Trophoblast cell (in vitro differentiated cells and primary cell): ENCODE measurements at regions not wholly inside any gene's neighbourhood (a gene's known extent, or its start where the extent isn't known, plus 50 kb on each side); places are given as distances from the start of the nearest gene placed in this dataset.

Source experiments
- DNase-seq, 2 donors: peaks; one replicate each; pipeline ENCODE4 v3.0.0-alpha.2; 2016
- H2AFZ ChIP-seq: 2 replicates; pipeline ENCODE4 v1.6.1; 2013; ENCODE audit warnings: low read length, moderate library complexity, mild to moderate bottlenecking; ENCODE audit not compliant: insufficient read depth, poor library complexity
- H2AK5ac ChIP-seq: 2 replicates; pipeline ENCODE4 v1.6.1; 2013; ENCODE audit warnings: mild to moderate bottlenecking, low read length
- H2BK120ac ChIP-seq: 2 replicates; pipeline ENCODE4 v1.6.1; 2013; ENCODE audit warnings: low read length, mild to moderate bottlenecking, moderate library complexity; ENCODE audit not compliant: insufficient read depth, poor library complexity
- H2BK12ac ChIP-seq: 2 replicates; pipeline ENCODE4 v1.6.1; 2013; ENCODE audit warnings: mild to moderate bottlenecking, low read length, moderate library complexity
- H2BK5ac ChIP-seq: 2 replicates; pipeline ENCODE4 v1.6.1; 2013; ENCODE audit warnings: low read length, low read depth, moderate library complexity, mild to moderate bottlenecking; ENCODE audit not compliant: poor library complexity
- H3K14ac ChIP-seq: 2 replicates; pipeline ENCODE4 v1.6.1; 2013; ENCODE audit warnings: mild to moderate bottlenecking, low read length
- H3K18ac ChIP-seq: 2 replicates; pipeline ENCODE4 v1.6.1; 2013; ENCODE audit warnings: mild to moderate bottlenecking, low read length
- H3K23ac ChIP-seq: 2 replicates; pipeline ENCODE4 v1.6.1; 2013; ENCODE audit warnings: low read length
- H3K27ac ChIP-seq: 2 replicates; pipeline ENCODE4 v1.5.1; 2013; ENCODE audit warnings: low read depth, mild to moderate bottlenecking, inconsistent platforms, low read length, moderate library complexity
- H3K27me3 ChIP-seq: 2 replicates; pipeline ENCODE4 v1.6.1; 2013; ENCODE audit warnings: inconsistent platforms, mild to moderate bottlenecking, low read length, moderate library complexity; ENCODE audit not compliant: insufficient read depth
- H3K36me3 ChIP-seq, 2 experiments: 1 replicate in 1 of 2; 2 replicates in 1 of 2; pipeline ENCODE4 v1.6.1; 2013; ENCODE audit warnings: low read length in 2 of 2, mild to moderate bottlenecking in 2 of 2, moderate library complexity in 1 of 2; ENCODE audit not compliant: insufficient read depth in 2 of 2, control insufficient read depth in 1 of 2
- H3K4ac ChIP-seq: 2 replicates; pipeline ENCODE4 v1.6.1; 2013; ENCODE audit warnings: low read depth, mild to moderate bottlenecking, low read length, moderate library complexity
- H3K4me1 ChIP-seq, 2 experiments: 1 replicate in 1 of 2; 2 replicates in 1 of 2; pipeline ENCODE4 v1.6.1; 2013; ENCODE audit warnings: low read length in 2 of 2, mild to moderate bottlenecking in 2 of 2, moderate library complexity in 1 of 2; ENCODE audit not compliant: insufficient read depth in 2 of 2, control insufficient read depth in 1 of 2
- H3K4me2 ChIP-seq: 2 replicates; pipeline ENCODE4 v1.6.1; 2013; ENCODE audit warnings: inconsistent platforms, mild to moderate bottlenecking, low read length, moderate library complexity
- H3K4me3 ChIP-seq: 2 replicates; pipeline ENCODE4 v1.5.1; 2013; ENCODE audit warnings: mild to moderate bottlenecking, low read depth, low read length, inconsistent platforms
- H3K79me1 ChIP-seq: one replicate; pipeline ENCODE4 v1.6.1; 2013; ENCODE audit warnings: low read length
- H3K79me2 ChIP-seq: 2 replicates; pipeline ENCODE4 v1.6.1; 2013; ENCODE audit warnings: low read length, mild to moderate bottlenecking; ENCODE audit not compliant: control insufficient read depth, insufficient read depth, poor library complexity
- H3K9ac ChIP-seq: 2 replicates; pipeline ENCODE4 v1.6.1; 2013; ENCODE audit warnings: mild to moderate bottlenecking, low read length
- H3K9me3 ChIP-seq: 2 replicates; pipeline ENCODE4 v1.6.1; 2013; ENCODE audit warnings: low read depth, mild to moderate bottlenecking, control low read depth, inconsistent platforms, low read length; ENCODE audit not compliant: insufficient read depth
- H4K12ac ChIP-seq: 2 replicates; pipeline ENCODE4 v1.6.1; 2013; ENCODE audit warnings: low read depth, mild to moderate bottlenecking, low read length, moderate library complexity
- H4K8ac ChIP-seq: 2 replicates; pipeline ENCODE4 v1.6.1; 2013; ENCODE audit warnings: low read depth, mild to moderate bottlenecking, low read length, moderate library complexity
- H4K91ac ChIP-seq: one replicate; pipeline ENCODE4 v1.6.1; 2013; ENCODE audit warnings: low read depth, mild to moderate bottlenecking, low read length, moderate library complexity
- WGBS: extraction: QIAGEN DNeasy Blood & Tissue Kit; methylation state at CpG from one replicate; pipeline ENCODE4 v1.1.7; 2013; ENCODE audit warnings: missing lambda C conversion rate; ENCODE audit not compliant: insufficient read length, insufficient coverage; ENCODE audit errors: extremely low coverage; 5-methylcytosine and 5-hydroxymethylcytosine counted together

DNA sequence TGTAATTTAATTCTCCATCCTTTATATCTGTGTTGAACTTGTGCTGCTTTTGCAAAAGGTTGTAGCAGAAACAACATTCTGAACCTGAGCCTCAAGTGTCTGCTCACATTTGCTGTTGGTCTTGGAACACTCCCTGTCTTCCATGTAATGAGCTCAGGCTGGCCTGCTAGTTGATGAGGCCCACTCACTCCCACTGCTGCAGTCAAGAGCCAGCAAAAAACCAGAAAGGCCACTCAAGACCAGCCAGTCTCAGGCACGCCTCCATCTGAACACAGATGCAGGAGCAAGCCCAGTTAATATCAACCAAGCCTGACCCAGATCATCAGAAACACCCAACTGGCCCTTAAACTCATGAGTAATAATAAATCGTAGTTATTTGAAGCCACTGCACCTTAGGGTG is 342.2 kb upstream of the NFIA start:
- Histone ChIP-seq H2BK120ac (no peak overlapping the region), H3K23ac (no peak overlapping the region), H3K79me1 (no peaks in the 10 kb centered on the region), H3K9ac (no peak overlapping the region), H3K4me1 (no peaks in the 10 kb centered on the region), H2AK5ac (no peak overlapping the region), H3K27ac (no peak overlapping the region), H3K27me3 (no peaks in the 10 kb centered on the region), H2BK5ac (no peak overlapping the region), H3K18ac (no peak overlapping the region), H3K14ac (no peak overlapping the region), H2BK12ac (no peak overlapping the region), H3K36me3 (no peaks in the 10 kb centered on the region), H2AFZ (no peak overlapping the region), H4K8ac (no peak overlapping the region), H3K4me2 (no peak overlapping the region), H3K9me3 (peaks cover 2% of the 10 kb centered on the region), H3K79me2 (no peaks in the 10 kb centered on the region), H4K12ac (no peak overlapping the region), H4K91ac (no peak overlapping the region), H3K4ac (no peak overlapping the region), H3K4me3 (no peak overlapping the region)
- no peak for DNase-seq
- no CpG with 5 or more reads among the region's 2 CpGs for WGBS

DNA sequence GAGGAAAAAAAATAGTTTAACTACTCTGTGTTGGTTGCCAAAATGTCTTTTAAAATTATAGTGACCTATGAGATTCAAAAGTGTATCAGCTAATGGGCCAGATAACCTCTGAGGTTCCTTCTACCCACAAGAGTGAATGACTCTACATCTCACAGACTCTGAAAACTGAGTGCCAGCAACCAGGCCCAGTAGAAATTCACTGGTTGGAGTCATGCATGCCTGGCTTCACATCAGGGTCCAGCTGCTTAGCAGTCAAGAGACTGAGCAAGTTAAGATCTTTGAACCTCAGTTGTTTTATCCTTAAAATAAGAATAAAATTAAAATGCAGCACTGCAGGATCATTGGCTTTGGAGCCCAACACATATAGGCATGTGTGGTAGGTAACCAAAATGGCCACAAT is 342.6 kb upstream of the NFIA start:
- DNase-seq, result no peak
- H4K12ac ChIP-seq, result no peak overlapping the region
- H3K4me1 ChIP-seq, result no peaks in the 10 kb centered on the region
- H3K14ac ChIP-seq, result no peak overlapping the region
- H3K23ac ChIP-seq, result no peak overlapping the region
- H4K8ac ChIP-seq, result no peak overlapping the region
- H3K9ac ChIP-seq, result peak overlapping the region; percentile 11
- H3K36me3 ChIP-seq, result no peaks in the 10 kb centered on the region
- H3K79me2 ChIP-seq, result no peaks in the 10 kb centered on the region
- peaks cover 2% of the 10 kb centered on the region for H3K9me3 ChIP-seq
- no peak overlapping the region for H3K4me3 ChIP-seq
- no peak overlapping the region for H4K91ac ChIP-seq
- no peak overlapping the region for H2BK120ac ChIP-seq
- H2AFZ ChIP-seq, result no peak overlapping the region
- H2BK12ac ChIP-seq, result no peak overlapping the region
- H3K79me1 ChIP-seq, result no peaks in the 10 kb centered on the region
- H3K27me3 ChIP-seq, result no peaks in the 10 kb centered on the region
- H3K18ac ChIP-seq, result no peak overlapping the region
- no peak overlapping the region for H2AK5ac ChIP-seq
- H3K4me2 ChIP-seq, result no peak overlapping the region
- no peak overlapping the region for H3K4ac ChIP-seq
- no peak overlapping the region for H3K27ac ChIP-seq
- no peak overlapping the region for H2BK5ac ChIP-seq

DNA sequence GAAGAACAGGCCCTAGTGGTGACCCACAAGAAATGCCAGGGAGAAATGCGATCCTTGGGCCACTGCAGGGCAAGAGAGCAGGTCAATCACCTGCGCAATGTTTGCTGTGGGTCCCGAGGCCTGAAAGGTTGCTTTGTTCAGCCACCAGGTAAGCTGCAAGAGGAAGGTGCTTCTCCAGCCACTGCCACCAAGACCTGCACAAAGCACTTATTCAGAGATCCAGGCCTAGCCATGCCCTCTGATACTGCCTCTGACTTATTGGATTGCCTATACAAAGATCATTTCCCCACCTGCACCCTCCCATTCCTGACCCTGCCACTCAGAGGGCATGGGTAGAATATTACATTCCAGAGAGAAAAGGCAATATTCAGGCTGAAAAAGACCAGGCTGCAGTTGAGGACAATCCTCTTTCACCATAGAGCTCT is 349.4 kb upstream of the NFIA start:
- H2BK120ac ChIP-seq, result no peak overlapping the region
- H3K9me3 ChIP-seq, result peaks cover 3% of the 10 kb centered on the region
- no peak overlapping the region for H2BK5ac ChIP-seq
- no peak overlapping the region for H4K8ac ChIP-seq
- no peak overlapping the region for H3K4ac ChIP-seq
- no peak overlapping the region for H3K27ac ChIP-seq
- H3K36me3 ChIP-seq, result no peaks in the 10 kb centered on the region
- H4K91ac ChIP-seq, result no peak overlapping the region
- H3K18ac ChIP-seq, result no peak overlapping the region
- H2BK12ac ChIP-seq, result no peak overlapping the region
- no peaks in the 10 kb centered on the region for H3K79me1 ChIP-seq
- H3K23ac ChIP-seq, result peak overlapping the region; percentile 72
- no peaks in the 10 kb centered on the region for H3K27me3 ChIP-seq
- H3K9ac ChIP-seq, result no peak overlapping the region
- no peak overlapping the region for H2AFZ ChIP-seq
- no peak overlapping the region for H3K4me2 ChIP-seq
- H3K4me3 ChIP-seq, result no peak overlapping the region
- H3K14ac ChIP-seq, result no peak overlapping the region
- WGBS, result no CpG with 5 or more reads among the region's 3 CpGs
- no peaks in the 10 kb centered on the region for H3K79me2 ChIP-seq
- H2AK5ac ChIP-seq, result no peak overlapping the region
- H3K4me1 ChIP-seq, result peaks cover 0 to 1% of the 10 kb centered on the region in 2 experiments
- DNase-seq, result no peak
- no peak overlapping the region for H4K12ac ChIP-seq

DNA sequence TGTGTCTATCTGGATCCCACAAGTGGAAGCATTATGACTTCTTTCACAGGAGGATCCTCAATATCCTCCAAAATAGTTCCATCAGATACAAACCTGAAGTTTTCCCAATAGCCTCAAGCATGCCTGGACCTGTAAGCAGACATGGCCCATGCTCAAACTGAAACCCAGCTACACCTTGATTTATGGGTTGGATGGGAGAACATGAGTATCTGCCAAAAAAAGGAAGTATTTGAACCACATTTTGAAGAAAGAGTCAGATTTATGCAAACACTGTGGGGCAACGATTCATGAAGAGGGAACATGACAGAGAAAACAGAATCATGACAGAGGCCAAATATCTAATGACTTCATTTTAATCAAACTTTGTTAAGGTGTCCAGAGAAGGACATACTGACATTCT is 351.0 kb upstream of the NFIA start:
- Histone ChIP-seq H2AFZ (no peak overlapping the region), H3K4ac (no peak overlapping the region), H3K23ac (no peak overlapping the region), H2BK5ac (no peak overlapping the region), H3K36me3 (no peaks in the 10 kb centered on the region), H3K79me2 (no peaks in the 10 kb centered on the region), H3K79me1 (no peaks in the 10 kb centered on the region), H2BK120ac (no peak overlapping the region), H2AK5ac (no peak overlapping the region), H3K9ac (no peak overlapping the region), H4K8ac (no peak overlapping the region), H3K14ac (no peak overlapping the region), H3K27ac (no peak overlapping the region), H3K4me2 (no peak overlapping the region), H3K27me3 (no peaks in the 10 kb centered on the region), H3K9me3 (peaks cover 3% of the 10 kb centered on the region), H4K12ac (no peak overlapping the region), H3K4me3 (no peak overlapping the region), H2BK12ac (no peak overlapping the region), H4K91ac (no peak overlapping the region), H3K18ac (no peak overlapping the region), H3K4me1 (peaks cover 0 to 3% of the 10 kb centered on the region in 2 experiments)
- DNase-seq, result no peak
- no CpG with 5 or more reads among the region's 1 CpG for WGBS
